IPS-18c (cell line): ENCODE measurements at regions not wholly inside any gene's neighbourhood (a gene's known extent, or its start where the extent isn't known, plus 50 kb on each side); places are given as distances from the start of the nearest gene placed in this dataset.

Experiments
- H3K4me3 ChIP-seq: 2 replicates; pipeline ENCODE4 v1.7.0; 2013; ENCODE audit warnings: low read depth, mild to moderate bottlenecking, low read length, moderate library complexity; ENCODE audit not compliant: insufficient read depth
- H3K9me3 ChIP-seq: one replicate; pipeline ENCODE4 v1.6.1; 2013; ENCODE audit warnings: mild to moderate bottlenecking, low read length, moderate library complexity; ENCODE audit not compliant: control insufficient read depth, insufficient read depth

DNA sequence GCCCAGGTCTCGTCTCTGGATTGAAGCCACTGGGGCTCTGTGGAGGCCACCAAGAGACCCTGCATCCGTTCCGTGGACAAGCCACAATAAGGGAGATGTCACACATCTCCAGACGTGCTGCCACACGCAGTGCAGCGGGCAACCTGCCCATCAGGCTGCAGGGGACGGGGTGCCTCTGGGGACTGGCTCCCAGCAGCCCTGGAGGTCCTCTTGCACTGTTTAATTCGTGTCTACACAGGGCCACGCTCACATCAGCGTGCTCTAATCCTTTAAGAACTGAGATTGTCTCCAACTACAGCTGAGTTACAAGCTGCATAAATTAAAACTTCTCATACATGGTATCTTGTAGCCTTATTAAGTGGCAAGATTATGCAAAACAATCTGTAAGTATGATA, 1232.2 kb downstream of the BRD1 start:
- H3K4me3 ChIP-seq, result no peak overlapping the region
- H3K9me3 ChIP-seq, result no peaks in the 10 kb centered on the region

- Histone ChIP-seq H3K4me3 (no peak overlapping the region), H3K9me3 (no peaks in the 10 kb centered on the region)
Observed at GRCh38 chr22:48594757-48595510, 1232.7 kb downstream of the BRD1 start.

- Histone ChIP-seq H3K9me3 (no peaks in the 10 kb centered on the region), H3K4me3 (no peak overlapping the region)
Observed at GRCh38 chr22:48594016-48594756, 1233.5 kb downstream of the BRD1 start.

DNA sequence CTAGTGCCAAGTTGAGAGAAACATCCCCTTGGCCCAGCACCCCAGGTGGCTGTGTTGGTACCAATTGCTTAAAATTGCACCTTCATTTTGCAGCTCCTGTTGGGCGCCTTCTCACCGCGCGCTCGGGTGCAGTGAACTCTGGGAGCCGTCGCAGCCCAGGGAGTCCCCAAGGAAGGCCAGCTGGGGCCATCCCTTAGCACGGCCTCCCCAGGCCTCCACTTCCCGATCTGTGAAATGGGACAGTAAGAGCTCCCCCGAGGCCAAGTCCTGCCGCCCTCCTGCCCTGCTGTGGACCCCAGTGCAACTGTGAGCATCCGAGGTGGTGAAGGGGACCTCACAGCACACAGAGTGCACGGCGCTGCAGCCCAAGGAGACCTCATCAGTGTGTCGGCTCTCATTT, 1234.1 kb downstream of the BRD1 start:
- Histone ChIP-seq H3K9me3 (no peaks in the 10 kb centered on the region), H3K4me3 (no peak overlapping the region)

DNA sequence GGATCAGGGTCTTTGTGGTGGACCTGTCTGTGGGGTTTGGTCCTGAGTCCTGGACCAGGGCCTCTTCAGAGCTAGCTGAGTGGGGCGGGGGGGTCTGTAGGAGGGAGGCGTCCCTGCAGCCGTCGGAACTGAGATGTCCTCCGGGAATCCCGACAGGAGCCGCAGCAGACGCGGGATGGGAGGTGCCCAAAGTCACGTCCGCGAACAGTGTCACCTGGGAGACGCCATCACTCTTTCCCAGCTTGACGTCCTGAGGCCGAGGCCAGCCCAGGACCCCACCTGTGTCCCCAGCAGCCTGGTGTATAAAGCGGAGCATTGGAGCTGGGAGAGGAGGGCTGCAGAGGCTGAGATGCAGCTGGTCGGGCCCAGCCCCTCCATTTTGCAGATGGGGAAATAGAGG, 1234.7 kb downstream of the BRD1 start:
- H3K9me3 ChIP-seq, result no peaks in the 10 kb centered on the region
- H3K4me3 ChIP-seq, result no peak overlapping the region

DNA sequence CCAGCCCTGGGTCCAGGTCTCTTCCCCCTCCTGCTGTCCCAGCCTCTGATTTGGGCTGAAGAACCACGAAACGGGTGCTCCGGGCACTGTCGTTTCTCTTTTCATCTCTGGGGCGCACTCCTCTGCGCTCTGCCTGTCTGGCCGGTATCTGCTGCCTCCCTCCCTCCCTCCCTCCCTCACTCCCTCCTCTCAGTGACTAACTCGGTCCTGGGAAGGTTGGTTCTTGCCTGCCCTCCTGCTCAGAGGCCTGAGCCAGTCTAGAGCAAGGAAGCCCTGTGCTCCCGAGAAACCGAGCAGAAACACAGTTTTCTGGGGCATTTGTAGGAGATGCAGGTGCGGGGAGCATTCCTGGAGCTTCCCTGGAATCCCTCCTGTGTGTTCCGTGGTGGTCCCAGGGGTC, 1235.2 kb downstream of the BRD1 start:
- no peaks in the 10 kb centered on the region for H3K9me3 ChIP-seq
- no peak overlapping the region for H3K4me3 ChIP-seq

GRCh38 chr22:48592066-48592345, 1235.7 kb downstream of the BRD1 start:
- Histone ChIP-seq H3K9me3 (no peaks in the 10 kb centered on the region), H3K4me3 (no peak overlapping the region)

DNA sequence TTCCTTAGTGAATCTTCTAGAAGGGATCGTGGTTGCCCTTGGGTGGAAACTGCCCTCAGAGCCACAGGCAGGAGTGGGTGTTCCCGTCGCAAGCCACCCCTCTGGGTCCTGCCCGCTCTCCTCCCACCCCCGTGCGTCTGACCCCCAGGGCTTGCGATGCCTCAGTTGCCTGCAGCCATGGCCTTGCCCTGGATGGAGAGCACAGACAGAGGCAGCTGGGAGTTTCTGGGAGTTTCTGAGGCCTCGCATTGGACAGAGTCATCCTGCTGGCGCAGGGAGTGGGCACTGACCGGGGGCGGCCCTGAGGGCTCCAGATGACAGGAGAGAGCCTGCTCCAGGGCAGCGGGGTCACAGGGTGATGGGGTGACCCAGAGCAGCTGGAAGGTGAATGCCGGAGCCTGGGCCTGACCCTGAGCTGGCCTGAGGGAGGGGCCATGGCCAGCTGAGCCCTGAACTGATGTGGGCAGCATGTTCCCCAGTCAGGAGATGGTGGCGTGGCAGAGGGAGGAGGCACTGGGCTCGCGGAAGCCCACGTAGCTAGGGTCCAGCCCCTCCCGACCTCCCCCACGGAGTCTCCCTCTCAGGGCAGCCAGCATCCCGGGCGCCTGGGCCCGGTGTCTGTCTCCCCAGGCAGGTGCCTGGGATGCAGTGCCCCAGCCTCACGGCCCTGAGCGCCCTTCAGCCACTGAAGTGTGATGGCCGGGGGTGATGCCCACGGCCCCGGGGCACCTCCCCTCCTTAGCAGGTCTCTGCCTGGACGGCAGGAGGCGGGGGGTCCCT, 1236.2 kb downstream of the BRD1 start:
- Histone ChIP-seq H3K9me3 (no peaks in the 10 kb centered on the region), H3K4me3 (no peak overlapping the region)

- no peak overlapping the region for H3K4me3 ChIP-seq
- no peaks in the 10 kb centered on the region for H3K9me3 ChIP-seq
Observed at GRCh38 chr22:48589901-48590300, 1237.8 kb downstream of the BRD1 start.

GRCh38 chr22:48588878-48589450, 1238.7 kb downstream of the BRD1 start:
- no peaks in the 10 kb centered on the region for H3K9me3 ChIP-seq
- H3K4me3 ChIP-seq, result no peak overlapping the region

- no peak overlapping the region for H3K4me3 ChIP-seq
Observed at GRCh38 chr22:48588151-48588877, 1239.4 kb downstream of the BRD1 start.

DNA sequence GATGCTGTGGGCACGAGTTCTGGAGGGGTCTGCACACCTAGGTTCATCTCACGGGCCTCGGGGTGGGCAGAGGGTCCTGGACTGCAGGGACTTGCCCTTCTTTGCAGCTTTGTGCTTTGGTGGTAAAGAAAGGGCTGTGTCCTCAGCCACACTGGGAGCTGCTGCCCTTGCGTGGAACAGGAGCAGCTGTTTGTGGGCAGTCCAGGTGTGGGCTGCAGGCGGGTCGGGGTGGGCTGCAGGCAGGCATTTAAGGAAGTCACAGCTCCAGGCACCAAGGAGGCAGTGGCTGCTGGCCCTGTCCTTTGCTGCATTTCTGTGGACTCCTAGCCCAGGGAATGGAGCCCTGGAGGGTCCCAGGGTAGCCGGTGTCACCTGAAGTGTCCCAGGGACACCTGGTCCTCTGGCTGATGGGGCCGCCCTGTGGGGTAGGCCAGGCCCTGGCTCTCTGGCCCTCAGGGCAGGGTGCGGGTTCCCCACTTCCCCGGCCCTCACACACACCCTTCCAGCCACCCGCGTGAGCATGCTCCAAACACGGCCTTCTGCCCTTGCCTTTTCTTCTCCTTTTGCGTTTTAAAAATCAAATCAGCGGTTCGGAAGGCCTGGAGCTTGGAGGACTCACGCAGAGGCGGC, 1240.3 kb downstream of the BRD1 start:
- Histone ChIP-seq H3K4me3 (no peak overlapping the region), H3K9me3 (no peaks in the 10 kb centered on the region)

More at GRCh38 chr22:48588151-48588877, 1239.4 kb downstream of the BRD1 start:
- H3K9me3 ChIP-seq, result no peaks in the 10 kb centered on the region

DNA sequence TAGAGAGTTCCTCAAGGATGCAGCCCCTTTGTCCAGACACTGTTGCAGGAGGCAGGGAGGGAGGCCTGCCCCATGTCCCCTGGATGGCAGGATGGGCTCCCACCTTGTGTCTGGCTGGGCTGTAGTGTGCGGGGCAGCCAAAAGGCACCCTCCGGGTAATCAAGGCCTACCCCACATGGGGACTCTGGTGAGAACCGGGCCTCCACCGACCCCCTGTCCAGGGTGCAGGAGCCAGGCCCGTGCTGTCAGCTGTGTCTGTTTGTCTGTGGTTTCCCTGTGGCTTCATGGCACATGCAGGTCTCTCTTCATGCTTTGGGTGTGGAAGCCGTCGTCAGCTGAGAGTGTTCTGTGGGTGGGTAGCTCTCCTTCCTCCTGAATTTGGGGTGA, 1240.9 kb downstream of the BRD1 start:
- Histone ChIP-seq H3K4me3 (no peak overlapping the region), H3K9me3 (no peaks in the 10 kb centered on the region)

- H3K4me3 ChIP-seq, result no peak overlapping the region
- H3K9me3 ChIP-seq, result no peaks in the 10 kb centered on the region
Observed at GRCh38 chr22:48585916-48586798, 1241.5 kb downstream of the BRD1 start.

- H3K4me3 ChIP-seq, result no peak overlapping the region
- no peaks in the 10 kb centered on the region for H3K9me3 ChIP-seq
Observed at GRCh38 chr22:48584170-48584569, 1243.5 kb downstream of the BRD1 start.
